Colonic mucosa (tissue), 4 donors: ENCODE measurements at regions not wholly inside any gene's neighbourhood (a gene's known extent, or its start where the extent isn't known, plus 50 kb on each side); places are given as distances from the start of the nearest gene placed in this dataset.
"Not testable (repeated sequence)": the region's sequence is repeated elsewhere in the genome, so short reads cannot be mapped to it uniquely, and the experiment has no call there.

ENCODE experiments used
- DNase-seq: peaks from one replicate; pipeline ENCODE4 v3.0.0-alpha.2; 2020
- H3K27ac ChIP-seq: fragments of 200-600 bp; one replicate; pipeline ENCODE4 v1.8.0; 2021
- H3K27me3 ChIP-seq: fragments of 200-600 bp; one replicate; pipeline ENCODE4 v1.8.0; 2021
- H3K36me3 ChIP-seq: fragments of 200-600 bp; one replicate; pipeline ENCODE4 v1.8.0; 2021
- H3K4me1 ChIP-seq: fragments of 200-600 bp; one replicate; pipeline ENCODE4 v1.8.0; 2021; ENCODE audit warnings: mild to moderate bottlenecking
- H3K4me3 ChIP-seq: fragments of 200-600 bp; one replicate; pipeline ENCODE4 v1.8.0; 2021
- H3K9ac ChIP-seq, 2 donors: one replicate each; pipeline ENCODE4 v1.7.0; 2013; ENCODE audit warnings: control low read depth in 2 of 2, low read depth in 2 of 2, low read length in 2 of 2
- H3K9me3 ChIP-seq: fragments of 200-600 bp; one replicate; pipeline ENCODE4 v1.8.0; 2021
- intact Hi-C: fragments of 100-400 bp; cut with DNase I; formaldehyde crosslinking; loops from one replicate; pipeline ENCODE4 v1.14.1; 2022
- TF ChIP-seq, protein P1 (sequence below): fragments of 200-600 bp; IDR thresholded peaks from one replicate; pipeline ENCODE4 v1.8.0; 2022; ENCODE audit warnings: antibody characterized with exemption, mild to moderate bottlenecking
- donor health status: healthy.
- donor health status: DM: no; HTN: no; CAD: no.
- donor health status: DM: no; HTN: no; CAD: no.

DNA sequence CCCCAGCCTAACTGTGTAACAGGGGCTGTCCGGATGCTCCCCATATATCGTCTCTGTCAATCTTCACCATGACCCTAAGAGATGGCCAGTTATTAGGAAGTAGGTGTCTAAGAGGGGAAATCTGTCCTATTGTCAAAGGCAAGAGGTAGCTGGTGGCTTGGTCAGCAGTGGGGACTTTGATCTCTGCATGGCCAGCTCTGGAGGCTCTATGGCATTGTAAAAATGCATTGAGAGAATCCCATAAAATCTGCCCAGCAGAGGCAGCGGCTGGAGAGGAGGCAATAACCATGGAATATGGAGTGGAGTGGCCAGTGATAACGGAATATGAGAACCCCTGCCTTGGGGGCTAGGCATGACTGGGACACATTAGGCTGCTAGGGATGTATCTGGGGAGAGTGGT is 88.8 kb downstream of the MRM1 start:
- Histone ChIP-seq H3K27me3 (no peaks in the 10 kb centered on the region), H3K9me3 (no peaks in the 10 kb centered on the region), H3K36me3 (no peaks in the 10 kb centered on the region), H3K4me1 (peaks cover 9% of the 10 kb centered on the region), H3K9ac (no peak overlapping the region), H3K4me3 (no peak overlapping the region), H3K27ac (no peak overlapping the region)
- peak; percentile 36 for DNase-seq
- TF ChIP-seq, protein P1, sequence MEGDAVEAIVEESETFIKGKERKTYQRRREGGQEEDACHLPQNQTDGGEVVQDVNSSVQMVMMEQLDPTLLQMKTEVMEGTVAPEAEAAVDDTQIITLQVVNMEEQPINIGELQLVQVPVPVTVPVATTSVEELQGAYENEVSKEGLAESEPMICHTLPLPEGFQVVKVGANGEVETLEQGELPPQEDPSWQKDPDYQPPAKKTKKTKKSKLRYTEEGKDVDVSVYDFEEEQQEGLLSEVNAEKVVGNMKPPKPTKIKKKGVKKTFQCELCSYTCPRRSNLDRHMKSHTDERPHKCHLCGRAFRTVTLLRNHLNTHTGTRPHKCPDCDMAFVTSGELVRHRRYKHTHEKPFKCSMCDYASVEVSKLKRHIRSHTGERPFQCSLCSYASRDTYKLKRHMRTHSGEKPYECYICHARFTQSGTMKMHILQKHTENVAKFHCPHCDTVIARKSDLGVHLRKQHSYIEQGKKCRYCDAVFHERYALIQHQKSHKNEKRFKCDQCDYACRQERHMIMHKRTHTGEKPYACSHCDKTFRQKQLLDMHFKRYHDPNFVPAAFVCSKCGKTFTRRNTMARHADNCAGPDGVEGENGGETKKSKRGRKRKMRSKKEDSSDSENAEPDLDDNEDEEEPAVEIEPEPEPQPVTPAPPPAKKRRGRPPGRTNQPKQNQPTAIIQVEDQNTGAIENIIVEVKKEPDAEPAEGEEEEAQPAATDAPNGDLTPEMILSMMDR, result no peak
- intact Hi-C loops, result no loop called here

DNA sequence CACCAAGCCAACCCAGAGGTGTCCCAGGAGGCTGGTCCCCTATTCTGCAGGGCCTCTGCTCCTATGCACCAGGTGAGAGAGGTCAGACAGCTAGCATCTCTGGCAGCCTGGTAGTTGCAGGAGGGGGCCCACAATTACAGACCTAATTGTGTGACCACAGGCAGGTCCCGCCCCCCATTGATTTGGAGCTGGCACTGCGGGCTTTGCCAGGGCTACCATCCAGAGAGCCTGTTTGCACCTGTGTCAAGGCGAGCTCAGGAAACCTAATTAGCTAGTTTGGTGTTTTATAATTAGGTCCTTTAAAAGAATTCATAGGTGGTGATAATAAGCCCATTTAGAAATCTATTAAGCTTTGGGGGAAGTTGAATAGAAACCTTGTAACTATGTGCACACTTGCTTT is 90.2 kb downstream of the MRM1 start:
- H3K4me1 ChIP-seq, result peaks cover 9% of the 10 kb centered on the region
- intact Hi-C loops, result no loop called here
- no peaks in the 10 kb centered on the region for H3K36me3 ChIP-seq
- H3K27ac ChIP-seq, result no peak overlapping the region
- H3K27me3 ChIP-seq, result no peaks in the 10 kb centered on the region
- H3K9me3 ChIP-seq, result no peaks in the 10 kb centered on the region
- H3K4me3 ChIP-seq, result no peak overlapping the region
- H3K9ac ChIP-seq, result no peak overlapping the region
- no peak for DNase-seq
- TF ChIP-seq, protein P1, result no peak

DNA sequence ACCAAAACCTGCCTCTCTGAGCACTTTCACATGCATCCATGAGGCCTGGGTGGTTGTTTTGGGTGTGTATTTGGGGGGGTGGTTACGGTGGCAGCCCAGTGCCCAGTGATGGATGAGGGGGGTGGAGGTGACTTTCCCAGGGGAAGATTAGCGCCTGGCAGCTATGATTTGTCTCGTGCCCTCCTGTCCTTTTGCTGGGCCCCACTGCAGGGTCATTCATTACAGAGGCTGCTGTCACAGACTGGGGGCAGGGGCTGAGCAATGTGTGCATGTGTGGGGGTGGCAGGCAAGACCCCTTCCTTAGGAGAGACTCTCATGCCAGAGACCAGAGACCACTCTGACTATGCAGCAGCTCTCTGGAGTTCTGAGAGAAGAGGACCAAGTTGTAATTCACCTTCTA is 93.7 kb downstream of the MRM1 start:
- intact Hi-C loops, result no loop called here
- DNase-seq, result no peak
- no peak overlapping the region for H3K9ac ChIP-seq
- no peaks in the 10 kb centered on the region for H3K36me3 ChIP-seq
- H3K27me3 ChIP-seq, result no peaks in the 10 kb centered on the region
- no peak overlapping the region for H3K4me3 ChIP-seq
- H3K9me3 ChIP-seq, result no peaks in the 10 kb centered on the region
- peaks cover under 1% of the 10 kb centered on the region for H3K4me1 ChIP-seq
- TF ChIP-seq, protein P1, result no peak
- H3K27ac ChIP-seq, result no peak overlapping the region

DNA sequence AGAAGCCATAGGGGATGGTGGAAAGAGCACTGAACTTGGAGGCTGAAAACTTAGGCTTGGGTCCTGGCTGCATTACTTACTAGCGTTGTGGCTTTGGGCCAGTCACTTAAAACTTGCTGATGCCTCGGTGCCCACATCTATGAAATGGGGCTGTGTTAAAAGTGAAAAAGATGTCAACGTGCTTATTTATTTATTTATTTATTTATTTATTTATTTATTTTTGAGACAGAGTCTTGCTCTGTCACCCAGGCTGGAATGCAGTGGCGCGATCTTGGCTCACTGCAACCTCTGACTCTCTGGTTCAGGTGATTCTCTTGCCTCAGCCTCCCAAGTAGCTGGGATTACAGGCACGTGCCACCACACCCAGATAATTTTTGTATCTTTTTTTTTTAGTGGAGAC is 94.3 kb downstream of the MRM1 start:
- H3K36me3 ChIP-seq, H3K27ac ChIP-seq, H3K4me3 ChIP-seq, intact Hi-C loops, DNase-seq, H3K9me3 ChIP-seq, H3K9ac ChIP-seq, H3K27me3 ChIP-seq, H3K4me1 ChIP-seq: not testable (repeated sequence)

DNA sequence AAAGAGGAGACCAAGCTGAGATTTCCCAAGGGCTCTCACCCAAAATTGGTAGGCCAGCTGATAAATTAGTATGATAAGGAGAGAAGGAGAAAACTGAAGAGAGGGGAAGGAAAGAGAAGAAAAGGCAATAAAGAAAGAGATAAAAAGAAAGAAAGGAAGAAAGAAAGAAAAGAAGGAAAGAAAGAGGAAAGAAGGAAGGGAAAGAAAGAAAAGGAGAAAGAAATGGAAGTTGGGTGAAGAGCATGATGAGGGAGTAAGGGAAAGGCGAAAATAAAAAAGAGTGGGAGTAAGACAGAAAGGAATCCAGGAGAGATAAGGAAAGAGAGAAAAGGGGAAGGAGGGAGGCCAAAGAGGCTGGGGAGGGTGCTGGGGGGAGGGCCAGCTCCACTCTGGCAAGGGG is 95.4 kb downstream of the MRM1 start:
- Histone ChIP-seq H3K27me3 (no peaks in the 10 kb centered on the region), H3K36me3 (no peaks in the 10 kb centered on the region), H3K9me3 (no peaks in the 10 kb centered on the region), H3K4me1 (no peaks in the 10 kb centered on the region), H3K9ac (no peak overlapping the region), H3K4me3 (no peak overlapping the region), H3K27ac (no peak overlapping the region)
- DNase-seq, result no peak
- intact Hi-C loops, result no loop called here
- TF ChIP-seq, protein P1, result no peak

DNA sequence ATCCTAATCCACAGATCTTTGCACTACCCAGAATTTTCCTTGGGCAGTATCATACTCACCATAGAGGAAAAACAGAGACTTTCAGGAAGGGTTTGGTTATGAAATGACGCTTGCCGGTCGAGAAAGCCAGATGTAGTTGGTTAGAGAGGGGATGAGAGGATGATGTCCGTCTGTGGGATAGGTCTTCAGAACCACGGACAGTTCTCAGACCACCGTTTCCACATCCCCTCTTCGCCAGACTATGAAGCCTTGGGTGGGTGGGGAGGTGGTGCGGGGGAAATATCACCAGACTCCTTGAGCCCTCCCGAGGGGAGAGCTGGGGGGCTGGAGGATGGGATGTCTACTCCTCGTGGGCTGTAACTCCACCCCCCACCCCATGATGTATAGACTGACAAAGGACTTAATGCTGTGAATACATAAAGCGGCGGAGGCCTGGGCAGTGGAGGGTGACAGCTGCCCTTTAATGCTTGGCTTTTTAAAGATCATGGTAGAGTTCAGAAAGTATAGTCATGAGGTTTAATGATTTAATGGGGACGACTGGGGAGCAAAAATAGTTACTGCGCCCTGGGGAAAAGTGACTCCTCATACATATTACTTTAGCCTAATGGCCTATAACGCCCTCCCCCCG is 96.6 kb downstream of the MRM1 start:
- Histone ChIP-seq H3K4me1 (no peaks in the 10 kb centered on the region), H3K27ac (no peak overlapping the region), H3K27me3 (peaks cover 1% of the 10 kb centered on the region), H3K4me3 (no peak overlapping the region), H3K9me3 (no peaks in the 10 kb centered on the region), H3K36me3 (no peaks in the 10 kb centered on the region), H3K9ac (no peak overlapping the region)
- DNase-seq, result no peak
- intact Hi-C loops, result no loop called here
- TF ChIP-seq, protein P1, result no peak
